Erythroblast (primary cell): ENCODE measurements at regions not wholly inside any gene's neighbourhood (a gene's known extent, or its start where the extent isn't known, plus 50 kb on each side); places are given as distances from the start of the nearest gene placed in this dataset.

ENCODE experiments used
- GATA1 ChIP-seq: IDR thresholded peaks from 2 replicates; pipeline ENCODE4 v1.6.1; 2011; ENCODE audit warnings: low read depth, mild to moderate bottlenecking, control low read depth, low read length, moderate library complexity
- POLR2A ChIP-seq: IDR thresholded peaks from 2 replicates; pipeline ENCODE4 v1.6.1; 2011; ENCODE audit warnings: mild to moderate bottlenecking, low read length

GRCh38 chr2:30315391-30316063 lies 84.2 kb downstream of the LBH start:
- no peak for TF ChIP-seq POLR2A
- TF ChIP-seq GATA1, result no peak
